HCT116 (cell line): ENCODE measurements at regions not wholly inside any gene's neighbourhood (a gene's known extent, or its start where the extent isn't known, plus 50 kb on each side); places are given as distances from the start of the nearest gene placed in this dataset.

Source experiments
- ATAC-seq: fragments of 200-7000 bp; cut with Tn5 transposase; 2 replicates; pipeline ENCODE4 v1.9.1; 2020; ENCODE audit warnings: mild to moderate bottlenecking, moderate library complexity
- BruUV-seq: library from RNA; stranded (reverse); fragments of 400-500 nt; replicated peaks from 2 replicates; lab custom pipeline; 2021; lab: Mats Ljungman, UMichigan
- CTCF ChIA-PET: fragments of 300-600 bp; sonication (Branson Sonifier 250); formaldehyde crosslinking; loops from one replicate; lab custom pipeline; 2021; ENCODE audit warnings: antibody characterized with exemption; lab: Charles Lee
- POLR2A ChIA-PET: fragments of 300-600, 350-600 bp; sonication (Branson Sonifier 250); formaldehyde crosslinking; loops from one replicate; lab custom pipeline; 2021; ENCODE audit warnings: antibody characterized with exemption; lab: Charles Lee
- RAD21 ChIA-PET, 2 experiments: fragments of 300-600 bp; sonication (Branson Sonifier 250); formaldehyde crosslinking; loops; one replicate each; lab custom pipeline; 2023; ENCODE audit warnings: low total read pairs in 2 of 2; ENCODE audit not compliant: uncharacterized antibody in 2 of 2, unreplicated experiment in 2 of 2, low non-redundant PET in 1 of 2; lab: Charles Lee
- DNase-seq: peaks from one replicate; pipeline ENCODE4 v3.0.0-alpha.2; 2010; ENCODE audit warnings: low read depth, low spot score
- H2AFZ ChIP-seq: fragments of 200-600 bp; shearing (Covaris generic), sonication (generic); 2 replicates; pipeline ENCODE4 v1.6.1; 2017; ENCODE audit warnings: low read depth, mixed run types, mixed read lengths, antibody characterized with exemption, low read length; ENCODE audit not compliant: poor library complexity, severe bottlenecking
- H3K27ac ChIP-seq: 2 replicates; pipeline ENCODE4 v1.5.1; 2012; ENCODE audit warnings: low read depth, low read length
- H3K27me3 ChIP-seq: fragments of 200-600 bp; sonication (generic); 2 replicates; pipeline ENCODE4 v1.6.1; 2016; ENCODE audit warnings: mixed run types, low read length, mixed read lengths; ENCODE audit not compliant: insufficient read depth
- H3K36me3 ChIP-seq, 2 experiments: fragments of 200-500 bp in 1 of 2; fragments of 200-600 bp in 1 of 2; sonication (Bioruptor generic) in 1 of 2; sonication (generic) in 1 of 2; 2 replicates each; pipeline versions ENCODE4 v1.5.1 to v1.6.1; 2014 to 2016; ENCODE audit warnings: low read length in 2 of 2, inconsistent platforms in 1 of 2, mixed read lengths in 1 of 2, mixed run types in 1 of 2; ENCODE audit not compliant: insufficient read depth in 2 of 2, control insufficient read depth in 1 of 2
- H3K4me1 ChIP-seq, 2 experiments: fragments of 200-600 bp in 1 of 2; sonication (generic) in 1 of 2; 2 replicates each; pipeline versions ENCODE4 v1.5.1 to v1.6.1; 2012 to 2017; ENCODE audit warnings: low read length in 2 of 2, inconsistent platforms in 1 of 2, mild to moderate bottlenecking in 1 of 2, mixed read lengths in 1 of 2, mixed run types in 1 of 2, moderate library complexity in 1 of 2; ENCODE audit not compliant: insufficient read depth in 2 of 2, control insufficient read depth in 1 of 2
- H3K4me2 ChIP-seq: fragments of 200-600 bp; sonication (generic); 2 replicates; pipeline ENCODE4 v1.6.1; 2017; ENCODE audit warnings: mixed run types, low read length, mixed read lengths
- H3K4me3 ChIP-seq, 2 experiments: fragments of 200-600 bp in 1 of 2; sonication (generic) in 1 of 2; replicated peaks in 1 of 2; 2 replicates each; pipeline ENCODE4 v1.5.1; 2011 to 2016; ENCODE audit warnings: low read length in 2 of 2, control low read depth in 1 of 2, low read depth in 1 of 2, mild to moderate bottlenecking in 1 of 2, mixed read lengths in 1 of 2, mixed run types in 1 of 2
- H3K79me2 ChIP-seq: fragments of 200-600 bp; sonication (generic); 2 replicates; pipeline ENCODE4 v1.6.1; 2017; ENCODE audit warnings: mild to moderate bottlenecking, mixed run types, low read length, moderate library complexity, mixed read lengths; ENCODE audit not compliant: insufficient read depth
- H3K9ac ChIP-seq: fragments of 200-600 bp; sonication (generic); 2 replicates; pipeline ENCODE4 v1.6.1; 2016; ENCODE audit warnings: low read length, mixed read lengths
- H3K9me2 ChIP-seq: fragments of 200-600 bp; sonication (generic), shearing (Covaris generic); 2 replicates; pipeline ENCODE4 v1.6.1; 2017; ENCODE audit warnings: mixed run types, mild to moderate bottlenecking, moderate library complexity; ENCODE audit not compliant: insufficient read depth
- H3K9me3 ChIP-seq, 2 experiments: fragments of 200-500 bp in 1 of 2; fragments of 200-600 bp in 1 of 2; sonication (Bioruptor generic) in 1 of 2; sonication (generic) in 1 of 2; 2 replicates each; pipeline ENCODE4 v1.6.1; 2014 to 2017; ENCODE audit warnings: low read length in 2 of 2, mixed read lengths in 2 of 2, inconsistent platforms in 1 of 2, low read depth in 1 of 2, mild to moderate bottlenecking in 1 of 2, mixed run types in 1 of 2, moderate library complexity in 1 of 2; ENCODE audit not compliant: control insufficient read depth in 1 of 2, insufficient read depth in 1 of 2
- H4K20me1 ChIP-seq: fragments of 200-600 bp; sonication (generic), shearing (Covaris generic); 2 replicates; pipeline ENCODE4 v1.6.1; 2017; ENCODE audit warnings: mixed run types, mild to moderate bottlenecking, moderate library complexity; ENCODE audit not compliant: insufficient read depth
- ELF1 ChIP-seq: IDR thresholded peaks from 2 replicates; pipeline ENCODE4 v1.6.1; 2012; ENCODE audit warnings: low read depth, borderline replicate concordance
- POLR2AphosphoS5 ChIP-seq: IDR thresholded peaks from 2 replicates; pipeline ENCODE4 v1.6.1; 2011; ENCODE audit warnings: mild to moderate bottlenecking, low read depth, low read length, moderate library complexity
- REST ChIP-seq: IDR thresholded peaks from 2 replicates; pipeline ENCODE4 v1.6.1; 2012; ENCODE audit warnings: low read depth
- YY1 ChIP-seq: IDR thresholded peaks from 2 replicates; pipeline ENCODE4 v1.6.1; 2011; ENCODE audit warnings: low read length, low read depth, moderate library complexity, mild to moderate bottlenecking; ENCODE audit not compliant: insufficient replicate concordance; ENCODE audit errors: extremely low read depth
- ZBTB33 ChIP-seq: IDR thresholded peaks from 2 replicates; pipeline ENCODE4 v1.6.1; 2011; ENCODE audit warnings: mild to moderate bottlenecking, low read length, moderate library complexity; ENCODE audit not compliant: insufficient replicate concordance; ENCODE audit errors: extremely low read depth
- intact Hi-C: fragments of 100-400 bp; cut with micrococcal nuclease; formaldehyde crosslinking; loops from 2 replicates; pipeline ENCODE4 v1.10.0; 2022

- H2AFZ ChIP-seq: no peak overlapping the region
- H3K36me3 ChIP-seq: no peaks in the 10 kb centered on the region
- BruUV-seq: no TSS peak
- no peak overlapping the region for H3K9ac ChIP-seq
- POLR2A ChIA-PET: no interaction called here
- DNase-seq: no peak
- no peaks in the 10 kb centered on the region for H4K20me1 ChIP-seq
- no peak overlapping the region for H3K4me2 ChIP-seq
- CTCF ChIA-PET: no interaction called here
- H3K9me3 ChIP-seq: peaks cover 19 to 21% of the 10 kb centered on the region in 2 experiments; a peak in 3 of 4 replicates
- no peaks in the 10 kb centered on the region for H3K27me3 ChIP-seq
- intact Hi-C loops: no loop called here
- no peak overlapping the region for H3K4me3 ChIP-seq
- H3K79me2 ChIP-seq: no peaks in the 10 kb centered on the region
- no peak for ATAC-seq
- no peaks in the 10 kb centered on the region for H3K4me1 ChIP-seq
- H3K27ac ChIP-seq: no peak overlapping the region
- H3K9me2 ChIP-seq: no peaks in the 10 kb centered on the region
- RAD21 ChIA-PET: no interaction called here
- TF ChIP-seq YY1 (no peak), ZBTB33 (no peak), POLR2AphosphoS5 (no peak), ELF1 (no peak), REST (no peak)
These were observed 104.4 kb upstream of the C2CD4B start for GRCh38 chr15:62269504-62269903.
